ENCODE measurements at regions not wholly inside any gene's neighbourhood (a gene's known extent, or its start where the extent isn't known, plus 50 kb on each side); places are given as distances from the start of the nearest gene placed in this dataset.
"Not testable (repeated sequence)": the region's sequence is repeated elsewhere in the genome, so short reads cannot be mapped to it uniquely, and the experiment has no call there.

DNA sequence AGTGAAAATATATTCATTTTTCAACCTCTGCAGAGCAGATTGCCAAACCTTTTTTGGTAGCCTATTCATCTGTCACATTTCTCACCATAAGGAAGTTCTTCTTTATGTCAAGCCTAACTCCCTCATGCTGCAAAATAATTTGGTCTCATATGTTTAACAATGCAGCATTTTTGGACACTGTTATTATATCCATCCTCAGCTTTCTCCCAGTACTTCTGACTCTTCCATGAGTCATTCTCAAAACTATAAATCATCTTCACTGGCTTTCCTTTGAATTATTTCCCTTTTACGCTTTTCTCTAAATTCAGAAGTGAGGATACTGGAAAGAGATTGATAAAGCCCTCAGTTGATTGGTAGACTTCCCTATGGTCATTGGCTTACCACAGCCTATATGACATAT is 192.2 kb downstream of the TPBG start:
- no peaks in the 10 kb centered on the region for H3K79me2 ChIP-seq (ENCODE audit: control insufficient read depth, insufficient read depth, low read length)
- no peak overlapping the region for H3K4me2 ChIP-seq (ENCODE audit: extremely low read depth, insufficient read depth, low read length)
- H3K9me3 ChIP-seq (ENCODE audit: control insufficient read depth, insufficient read depth, low read depth, low read length) = no peaks in the 10 kb centered on the region
- TF ChIP-seq, protein P1, sequence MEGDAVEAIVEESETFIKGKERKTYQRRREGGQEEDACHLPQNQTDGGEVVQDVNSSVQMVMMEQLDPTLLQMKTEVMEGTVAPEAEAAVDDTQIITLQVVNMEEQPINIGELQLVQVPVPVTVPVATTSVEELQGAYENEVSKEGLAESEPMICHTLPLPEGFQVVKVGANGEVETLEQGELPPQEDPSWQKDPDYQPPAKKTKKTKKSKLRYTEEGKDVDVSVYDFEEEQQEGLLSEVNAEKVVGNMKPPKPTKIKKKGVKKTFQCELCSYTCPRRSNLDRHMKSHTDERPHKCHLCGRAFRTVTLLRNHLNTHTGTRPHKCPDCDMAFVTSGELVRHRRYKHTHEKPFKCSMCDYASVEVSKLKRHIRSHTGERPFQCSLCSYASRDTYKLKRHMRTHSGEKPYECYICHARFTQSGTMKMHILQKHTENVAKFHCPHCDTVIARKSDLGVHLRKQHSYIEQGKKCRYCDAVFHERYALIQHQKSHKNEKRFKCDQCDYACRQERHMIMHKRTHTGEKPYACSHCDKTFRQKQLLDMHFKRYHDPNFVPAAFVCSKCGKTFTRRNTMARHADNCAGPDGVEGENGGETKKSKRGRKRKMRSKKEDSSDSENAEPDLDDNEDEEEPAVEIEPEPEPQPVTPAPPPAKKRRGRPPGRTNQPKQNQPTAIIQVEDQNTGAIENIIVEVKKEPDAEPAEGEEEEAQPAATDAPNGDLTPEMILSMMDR (conservative IDR thresholded peaks at IDR 0.05 in 1 of 2, IDR thresholded peaks at IDR 0.05 in 1 of 2; ENCODE audit: low read depth in 1 of 2, low read length in 2 of 2) = no peak
- no peak for TF ChIP-seq EZH2 (IDR thresholded peaks at IDR 0.05; ENCODE audit: low read length, missing control alignments)
- no peaks in the 10 kb centered on the region for H3K36me3 ChIP-seq (ENCODE audit: control insufficient read depth, insufficient read depth, low read length)
- no peak overlapping the region for H3K9ac ChIP-seq (ENCODE audit: insufficient read depth, low read length)
- no peak overlapping the region for H3K4me3 ChIP-seq (replicated peaks in 1 of 4; ENCODE audit: control extremely low read depth in 1 of 4, insufficient read depth in 1 of 4, low read depth in 3 of 4, low read length in 4 of 4)
- H2AFZ ChIP-seq (ENCODE audit: low read length) = no peak overlapping the region
- peak; percentile 53 to 61 for DNase-seq (ENCODE audit: low read depth in 2 of 2)
- H3K27me3 ChIP-seq (ENCODE audit: control insufficient read depth, insufficient read depth, low read length) = no peaks in the 10 kb centered on the region
- H3K27ac ChIP-seq (ENCODE audit: insufficient read depth, low read length) = no peak overlapping the region
- H3K4me1 ChIP-seq (ENCODE audit: control insufficient read depth, extremely low read depth, insufficient read depth, low read length) = no peaks in the 10 kb centered on the region
- H4K20me1 ChIP-seq (ENCODE audit: control insufficient read depth, extremely low read depth, insufficient read depth, low read length) = peaks cover 2% of the 10 kb centered on the region

DNA sequence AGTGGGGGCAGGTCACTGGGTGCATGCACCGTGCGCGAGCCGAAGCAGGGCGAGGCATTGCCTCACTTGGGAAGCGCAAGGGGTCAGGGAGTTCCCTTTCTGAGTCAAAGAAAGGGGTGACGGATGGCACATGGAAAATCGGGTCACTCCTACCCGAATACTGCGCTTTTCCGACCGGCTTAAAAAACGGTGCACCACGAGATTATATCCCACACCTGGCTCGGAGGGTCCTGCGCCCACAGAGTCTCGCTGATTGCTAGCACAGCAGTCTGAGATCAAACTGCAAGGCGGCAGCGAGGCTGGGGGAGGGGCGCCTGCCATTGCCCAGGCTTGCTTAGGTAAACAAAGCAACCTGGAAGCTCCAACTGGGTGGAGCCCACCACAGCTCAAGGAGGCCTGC is 194.9 kb downstream of the TPBG start:
- H3K4me2 ChIP-seq (ENCODE audit: extremely low read depth, insufficient read depth, low read length); H3K79me2 ChIP-seq (ENCODE audit: control insufficient read depth, insufficient read depth, low read length); H3K4me3 ChIP-seq (replicated peaks in 1 of 4; ENCODE audit: control extremely low read depth in 1 of 4, insufficient read depth in 1 of 4, low read depth in 3 of 4, low read length in 4 of 4); H4K20me1 ChIP-seq (ENCODE audit: control insufficient read depth, extremely low read depth, insufficient read depth, low read length); H3K9me3 ChIP-seq (ENCODE audit: control insufficient read depth, insufficient read depth, low read depth, low read length); H3K9ac ChIP-seq (ENCODE audit: insufficient read depth, low read length); H3K36me3 ChIP-seq (ENCODE audit: control insufficient read depth, insufficient read depth, low read length); H3K4me1 ChIP-seq (ENCODE audit: control insufficient read depth, extremely low read depth, insufficient read depth, low read length); H3K27me3 ChIP-seq (ENCODE audit: control insufficient read depth, insufficient read depth, low read length); H3K27ac ChIP-seq (ENCODE audit: insufficient read depth, low read length); H2AFZ ChIP-seq (ENCODE audit: low read length); DNase-seq (ENCODE audit: low read depth in 2 of 2): not testable (repeated sequence)

DNA sequence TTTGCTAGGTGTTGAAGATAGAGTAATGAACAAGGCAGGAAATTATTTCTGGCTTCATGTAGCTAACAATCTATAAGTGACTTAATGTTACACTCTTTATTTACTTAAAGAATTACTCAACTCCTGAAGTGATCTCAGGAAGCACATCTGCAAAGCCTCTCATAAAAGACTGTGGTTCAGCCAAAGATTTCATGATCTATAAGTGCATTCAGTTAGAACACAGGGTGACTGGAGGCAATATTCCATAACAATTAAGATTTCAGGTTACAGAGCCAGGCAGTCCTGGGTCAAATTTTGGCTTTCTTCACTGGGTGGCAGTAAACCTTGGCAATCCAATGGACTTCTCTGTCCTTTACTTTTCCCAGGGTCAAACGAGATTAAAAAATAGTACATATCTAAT is 204.0 kb downstream of the TPBG start:
- Histone ChIP-seq H3K9me3 (ENCODE audit: control insufficient read depth, insufficient read depth, low read depth, low read length) (no peaks in the 10 kb centered on the region), H3K4me2 (ENCODE audit: extremely low read depth, insufficient read depth, low read length) (no peak overlapping the region), H2AFZ (ENCODE audit: low read length) (no peak overlapping the region), H3K4me3 (replicated peaks in 1 of 4; ENCODE audit: control extremely low read depth in 1 of 4, insufficient read depth in 1 of 4, low read depth in 3 of 4, low read length in 4 of 4) (no peak overlapping the region), H3K9ac (ENCODE audit: insufficient read depth, low read length) (no peak overlapping the region), H3K4me1 (ENCODE audit: control insufficient read depth, extremely low read depth, insufficient read depth, low read length) (no peaks in the 10 kb centered on the region), H3K36me3 (ENCODE audit: control insufficient read depth, insufficient read depth, low read length) (no peaks in the 10 kb centered on the region), H3K27me3 (ENCODE audit: control insufficient read depth, insufficient read depth, low read length) (no peaks in the 10 kb centered on the region), H3K79me2 (ENCODE audit: control insufficient read depth, insufficient read depth, low read length) (no peaks in the 10 kb centered on the region), H4K20me1 (ENCODE audit: control insufficient read depth, extremely low read depth, insufficient read depth, low read length) (no peaks in the 10 kb centered on the region), H3K27ac (ENCODE audit: insufficient read depth, low read length) (no peak overlapping the region)
- DNase-seq (ENCODE audit: low read depth in 2 of 2) = no peak
- TF ChIP-seq, protein P1 (conservative IDR thresholded peaks at IDR 0.05 in 1 of 2, IDR thresholded peaks at IDR 0.05 in 1 of 2; ENCODE audit: low read depth in 1 of 2, low read length in 2 of 2) = no peak
- TF ChIP-seq EZH2 (IDR thresholded peaks at IDR 0.05; ENCODE audit: low read length, missing control alignments) = no peak

Measured in fibroblast of lung (primary cell).